ENCODE measurements at regions not wholly inside any gene's neighbourhood (a gene's known extent, or its start where the extent isn't known, plus 50 kb on each side); places are given as distances from the start of the nearest gene placed in this dataset.
A peak's percentile ranks its signal among the peaks of the same experiment; 100 is the strongest.

- no peak overlapping the region for H3K27ac ChIP-seq
- no peak overlapping the region for H3K4me3 ChIP-seq
- H3K27me3 ChIP-seq, result no peaks in the 10 kb centered on the region
- intact Hi-C loops (cut with DNase I), result no loop called here
- H3K36me3 ChIP-seq, result no peaks in the 10 kb centered on the region
- no peaks in the 10 kb centered on the region for H3K9me3 ChIP-seq
- H3K4me1 ChIP-seq, result no peaks in the 10 kb centered on the region
- no peak for FAIRE-seq
- DNase-seq, result no peak
- no peak for ATAC-seq
- no peak for TF ChIP-seq CTCF (IDR thresholded peaks at IDR 0.05)
Observed at GRCh38 chr2:142306131-142306530, 175.3 kb upstream of the LRP1B start.

GRCh38 chr2:142300517-142300916, 169.7 kb upstream of the LRP1B start:
- H3K4me1 ChIP-seq, result no peaks in the 10 kb centered on the region
- FAIRE-seq (no peak), ATAC-seq (no peak), DNase-seq (no peak)
- no peak overlapping the region for H3K27ac ChIP-seq
- TF ChIP-seq CTCF (IDR thresholded peaks at IDR 0.05), result no peak
- H3K9me3 ChIP-seq, result no peaks in the 10 kb centered on the region
- H3K36me3 ChIP-seq, result no peaks in the 10 kb centered on the region
- intact Hi-C loops (cut with DNase I), result no loop called here
- no peaks in the 10 kb centered on the region for H3K27me3 ChIP-seq
- H3K4me3 ChIP-seq, result no peak overlapping the region

GRCh38 chr2:142299021-142299420, 168.2 kb upstream of the LRP1B start:
- Histone ChIP-seq H3K9me3 (no peaks in the 10 kb centered on the region), H3K36me3 (no peaks in the 10 kb centered on the region), H3K4me3 (no peak overlapping the region), H3K27me3 (no peaks in the 10 kb centered on the region), H3K27ac (no peak overlapping the region), H3K4me1 (no peaks in the 10 kb centered on the region)
- intact Hi-C loops (cut with DNase I), result no loop called here
- no peak for DNase-seq
- ATAC-seq, result no peak
- TF ChIP-seq CTCF (IDR thresholded peaks at IDR 0.05), result no peak
- FAIRE-seq, result no peak

GRCh38 chr2:142294225-142294624, 163.4 kb upstream of the LRP1B start:
- H3K27me3 ChIP-seq, result no peaks in the 10 kb centered on the region
- no peaks in the 10 kb centered on the region for H3K9me3 ChIP-seq
- FAIRE-seq (peak; percentile 47), ATAC-seq (no peak), DNase-seq (no peak)
- 58 to 59% methylated on average over 2 of the region's 2 CpGs for WGBS, 2 donors
- H3K4me3 ChIP-seq, result no peak overlapping the region
- intact Hi-C loops (cut with DNase I), result no loop called here
- no peaks in the 10 kb centered on the region for H3K4me1 ChIP-seq
- H3K27ac ChIP-seq, result no peak overlapping the region
- no peak for TF ChIP-seq CTCF (IDR thresholded peaks at IDR 0.05)
- H3K36me3 ChIP-seq, result no peaks in the 10 kb centered on the region

- WGBS, 2 donors, result 55 to 65% methylated on average over 2 of the region's 2 CpGs
- TF ChIP-seq CTCF (IDR thresholded peaks at IDR 0.05), result no peak
- FAIRE-seq (no peak), ATAC-seq (no peak), DNase-seq (no peak)
- Histone ChIP-seq H3K4me3 (no peak overlapping the region), H3K36me3 (no peaks in the 10 kb centered on the region), H3K4me1 (no peaks in the 10 kb centered on the region), H3K27ac (no peak overlapping the region), H3K27me3 (no peaks in the 10 kb centered on the region), H3K9me3 (no peaks in the 10 kb centered on the region)
- intact Hi-C loops (cut with DNase I), result no loop called here
Observed at GRCh38 chr2:142291969-142292368, 161.2 kb upstream of the LRP1B start.
